ENCODE measurements at regions not wholly inside any gene's neighbourhood (a gene's known extent, or its start where the extent isn't known, plus 50 kb on each side); places are given as distances from the start of the nearest gene placed in this dataset.
"Not testable (repeated sequence)": the region's sequence is repeated elsewhere in the genome, so short reads cannot be mapped to it uniquely, and the experiment has no call there.

DNA sequence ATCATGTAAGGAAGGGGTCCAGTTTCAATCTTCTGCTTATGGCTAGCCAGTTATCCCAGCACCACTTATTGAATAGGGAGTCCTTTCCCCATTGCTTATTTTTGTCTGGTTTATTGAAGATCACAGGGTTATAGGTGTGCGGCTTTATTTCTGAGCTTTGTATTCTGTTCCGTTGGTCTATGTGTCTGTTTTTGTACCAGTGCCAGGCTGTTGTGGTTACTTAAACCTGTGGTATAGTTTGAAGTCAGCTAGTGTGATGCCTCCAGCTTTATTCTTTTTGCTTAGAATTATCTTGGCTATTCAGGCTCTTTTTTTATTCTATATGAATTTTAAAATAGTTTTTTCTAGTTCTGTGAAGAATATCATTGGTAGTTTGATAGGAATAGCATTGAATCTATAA lies 234.6 kb upstream of the CASK start:
- not testable (repeated sequence) for DNase-seq

DNA sequence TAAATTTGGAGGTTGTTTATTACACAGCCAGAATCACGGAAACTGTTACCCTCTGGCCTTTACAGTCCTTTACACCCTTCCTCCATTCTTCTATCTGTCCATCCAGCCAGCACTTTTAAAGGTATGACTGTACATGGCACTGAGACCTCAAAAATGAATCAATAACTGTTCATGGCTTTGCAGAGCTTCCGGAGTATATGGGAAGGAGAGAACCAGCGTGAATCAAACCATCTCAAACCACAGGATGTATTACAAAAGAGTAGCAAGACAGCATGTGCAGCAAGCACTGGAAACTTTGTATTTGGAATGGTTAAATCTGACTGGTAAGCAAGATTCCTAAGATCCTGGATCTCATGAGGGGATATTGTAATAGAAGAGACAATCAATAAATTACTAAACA lies 228.5 kb upstream of the CASK start:
- DNase-seq = no peak

DNA sequence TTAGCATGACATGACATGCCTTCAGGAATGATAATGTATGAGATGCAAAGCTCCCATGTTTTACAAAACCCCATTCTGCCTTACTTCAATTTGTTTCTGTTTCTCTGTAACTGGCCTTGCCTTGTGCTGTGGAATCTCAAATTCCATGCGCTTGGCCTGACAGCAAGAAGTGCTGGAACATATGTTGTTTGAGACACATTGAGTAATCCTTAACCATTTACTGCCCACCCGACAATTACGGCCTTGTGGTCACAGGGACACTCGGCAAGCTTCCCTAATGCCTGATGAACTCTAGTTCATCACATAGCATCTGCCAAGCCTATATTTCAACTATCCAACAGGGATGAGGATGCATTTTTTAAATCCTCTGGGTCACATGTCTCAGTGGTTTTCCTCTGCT lies 226.4 kb upstream of the CASK start:
- DNase-seq = peak; percentile 21 to 82 (median 52)

DNA sequence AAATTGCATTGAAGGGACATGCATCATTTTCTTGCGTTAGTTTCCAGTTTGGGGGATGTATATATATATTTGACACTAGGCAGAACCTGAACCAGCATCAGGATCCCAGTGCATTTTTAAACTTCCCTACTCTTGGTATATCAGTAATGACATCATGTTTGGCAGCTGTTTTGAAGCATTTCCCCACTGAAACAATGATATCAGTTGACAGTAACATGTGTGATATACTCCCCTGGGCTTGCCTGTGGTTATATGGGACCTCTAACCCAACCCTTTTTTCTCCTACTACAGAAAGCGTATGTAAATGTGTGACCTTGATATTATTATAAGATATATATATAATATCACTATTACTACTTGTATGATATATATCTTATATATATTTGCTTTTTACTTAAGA lies 225.9 kb upstream of the CASK start:
- peak in 1 of 3 donors; percentile 29 for DNase-seq

DNA sequence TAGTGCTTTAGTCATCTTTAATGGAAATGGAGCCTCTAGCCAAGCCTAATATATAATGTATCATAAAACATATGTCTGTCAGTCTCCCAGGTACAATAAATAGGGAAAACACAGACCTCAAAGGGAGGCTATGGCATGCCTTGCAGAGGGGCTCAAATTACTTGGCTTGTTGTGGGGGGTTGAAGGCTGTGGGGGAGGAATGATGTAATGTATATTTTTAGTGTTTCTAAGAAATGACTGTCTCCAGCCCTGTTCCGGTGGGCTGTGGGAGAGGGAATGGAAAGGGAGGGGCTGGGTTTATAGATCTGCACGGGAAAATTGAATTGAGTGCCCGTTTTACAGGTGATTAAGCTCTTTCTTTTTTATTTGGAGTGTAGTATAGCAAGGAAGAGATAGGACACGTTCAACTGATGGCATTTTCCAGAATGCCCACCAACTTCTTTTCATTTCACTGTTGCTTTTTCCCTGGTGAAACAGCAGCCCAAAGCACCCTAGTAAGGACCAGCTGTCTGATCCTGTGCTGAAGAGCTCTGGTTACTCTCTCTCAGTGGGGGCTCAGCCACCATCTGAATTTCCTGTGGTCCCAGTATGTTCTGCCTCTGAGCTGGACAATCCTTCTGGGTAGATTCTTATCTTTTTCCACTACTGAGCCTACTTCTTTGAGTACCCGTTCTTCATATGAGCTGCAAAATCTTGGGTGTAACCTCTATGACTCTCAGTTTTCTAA lies 220.7 kb upstream of the CASK start:
- peak; percentile 22 to 81 (median 48) for DNase-seq

DNA sequence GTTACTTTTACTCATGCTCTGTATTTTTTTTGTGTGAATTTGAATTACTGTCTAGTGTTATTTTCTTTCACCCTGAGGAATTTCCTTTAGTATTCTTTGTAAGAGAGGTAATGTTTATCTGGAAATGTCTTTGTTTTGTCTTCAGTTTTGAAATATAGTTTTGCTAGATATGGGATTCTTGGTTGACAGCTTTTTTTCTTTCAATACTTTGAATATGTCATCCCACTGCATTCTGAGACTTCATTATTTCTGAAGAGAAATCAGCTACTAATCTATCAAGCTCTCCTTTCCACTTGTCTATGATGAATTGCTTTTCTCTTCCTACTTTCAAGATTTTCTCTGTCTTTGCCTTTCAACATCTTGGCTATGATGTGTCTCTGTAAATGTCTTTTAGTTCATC lies 217.0 kb upstream of the CASK start:
- DNase-seq = no peak

DNA sequence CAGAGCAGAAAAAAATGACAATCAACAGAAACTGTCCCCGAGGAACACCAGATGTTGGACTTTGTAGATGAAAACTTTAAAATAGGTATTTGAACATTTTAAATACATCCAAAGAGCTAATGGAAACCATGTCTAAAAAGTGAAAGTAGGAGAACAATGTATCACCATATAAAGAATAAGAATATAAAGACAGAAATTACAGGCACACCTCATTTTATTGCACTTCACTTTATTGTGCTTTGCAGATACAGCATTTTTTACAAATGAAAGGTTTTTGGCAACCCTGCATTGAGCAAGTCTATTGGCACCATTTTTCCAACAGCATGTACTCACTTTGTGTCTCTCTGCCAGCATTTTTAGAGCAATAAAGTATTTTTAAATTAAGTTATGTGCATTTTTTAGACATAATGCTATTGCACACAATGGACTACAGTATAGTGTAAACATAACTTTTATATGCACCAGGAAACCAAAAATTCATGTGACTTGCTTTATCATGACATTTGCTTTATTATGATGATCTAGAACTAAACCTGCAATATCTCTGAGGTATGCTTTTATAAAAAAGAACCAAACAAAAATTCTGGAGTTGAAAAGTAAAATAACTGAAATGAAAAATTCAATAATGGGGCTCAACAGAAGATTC lies 212.4 kb upstream of the CASK start:
- no peak for DNase-seq

DNA sequence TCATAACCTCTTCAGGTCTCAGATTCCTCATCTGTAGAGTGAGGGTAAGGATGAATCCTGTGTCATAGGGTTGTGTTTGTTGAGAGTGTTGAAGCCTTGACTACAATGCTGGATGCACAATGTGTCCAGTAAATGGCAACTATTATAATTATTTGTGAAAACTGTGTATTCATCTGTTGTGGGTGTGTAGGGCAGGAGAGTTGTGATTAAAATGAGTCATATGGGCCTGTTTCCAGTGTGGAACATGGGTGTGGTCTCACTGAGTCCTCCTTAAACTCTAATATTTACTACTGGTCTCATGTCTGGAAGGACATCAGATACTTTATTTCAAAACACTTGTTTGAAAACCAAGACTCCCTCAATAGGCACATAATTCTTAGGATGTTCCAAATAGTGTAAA lies 208.5 kb upstream of the CASK start:
- DNase-seq = peak in 1 of 3 donors; percentile 40

DNA sequence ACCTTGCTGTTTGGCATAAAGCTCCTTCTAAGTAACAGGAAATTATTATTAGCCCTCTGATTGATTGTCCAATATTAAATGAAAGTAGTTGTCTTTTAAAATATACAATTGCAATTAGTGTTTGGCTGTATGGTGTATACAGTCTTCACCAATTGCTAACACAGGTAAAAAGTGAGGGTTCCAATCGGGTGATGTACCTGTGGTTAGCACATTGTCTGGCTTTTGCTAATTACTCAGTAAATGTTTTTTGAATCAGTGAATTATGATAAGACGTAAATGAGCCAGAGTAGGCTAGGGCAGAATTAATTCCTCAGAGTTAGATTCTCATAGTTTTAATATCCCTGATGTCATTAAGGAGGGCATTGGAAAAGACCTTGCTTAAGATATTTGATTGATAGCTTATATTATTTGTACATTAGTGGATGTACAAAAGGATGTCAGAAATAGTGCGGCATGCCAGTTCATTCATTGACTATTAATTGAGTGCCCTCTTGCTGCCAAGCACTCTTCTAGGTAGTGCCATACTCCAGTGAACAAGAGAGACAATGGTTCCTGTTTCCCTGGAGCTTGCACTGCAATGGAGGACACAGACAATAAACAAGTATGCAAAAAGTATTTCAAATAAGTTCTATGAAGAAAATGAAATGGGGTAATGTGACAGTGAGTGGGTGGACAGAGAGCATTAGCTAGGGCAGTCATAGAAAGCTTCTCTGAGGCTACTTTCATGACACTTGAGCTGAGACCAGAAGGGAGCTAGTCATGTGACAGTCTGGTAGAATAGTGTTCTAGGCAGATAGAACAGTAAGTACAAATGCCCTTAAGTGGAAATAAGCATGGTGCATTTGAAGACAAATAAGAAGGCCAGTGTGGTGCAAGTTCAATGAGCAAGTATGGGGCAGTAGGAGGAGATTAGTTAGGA lies 205.9 kb upstream of the CASK start:
- DNase-seq = no peak

DNA sequence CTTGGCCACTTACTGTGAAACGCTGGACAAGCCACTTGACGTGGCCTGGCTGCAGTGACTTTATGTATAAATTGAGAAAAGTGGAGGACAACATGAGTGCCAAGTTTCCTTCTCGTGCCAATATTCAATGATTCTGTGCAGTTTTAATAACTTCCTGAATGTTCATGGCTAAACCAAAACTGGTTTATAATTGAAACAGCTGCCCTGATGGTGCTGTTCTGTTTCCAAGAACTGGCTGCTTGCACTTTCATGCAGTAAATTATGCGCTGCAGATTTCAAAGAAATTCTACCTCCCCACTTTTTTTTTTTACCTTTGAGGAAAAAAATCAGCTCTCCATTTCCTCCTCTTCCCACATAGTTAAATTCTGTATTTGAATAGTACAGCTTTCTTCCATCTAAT lies 205.2 kb upstream of the CASK start:
- DNase-seq = no peak

DNA sequence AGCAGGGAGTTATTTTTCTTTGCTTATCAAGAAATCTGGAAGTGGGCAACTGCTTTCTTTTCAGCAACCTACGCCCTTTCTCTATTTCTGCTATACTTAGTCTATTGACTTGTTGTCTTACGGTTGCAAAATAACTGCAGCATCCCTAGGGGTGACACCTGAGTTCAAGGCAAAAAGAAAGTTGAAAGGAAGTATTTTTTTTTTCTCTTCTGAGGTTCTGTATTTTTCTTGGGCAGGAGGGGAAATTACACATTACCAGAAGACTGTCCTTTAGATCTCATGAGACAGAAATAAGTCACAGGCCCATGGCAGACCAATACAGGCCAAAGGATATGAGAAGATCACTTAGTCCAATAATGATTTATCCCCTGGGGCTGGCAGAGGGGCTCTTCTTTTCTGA lies 204.7 kb upstream of the CASK start:
- no peak for DNase-seq

DNA sequence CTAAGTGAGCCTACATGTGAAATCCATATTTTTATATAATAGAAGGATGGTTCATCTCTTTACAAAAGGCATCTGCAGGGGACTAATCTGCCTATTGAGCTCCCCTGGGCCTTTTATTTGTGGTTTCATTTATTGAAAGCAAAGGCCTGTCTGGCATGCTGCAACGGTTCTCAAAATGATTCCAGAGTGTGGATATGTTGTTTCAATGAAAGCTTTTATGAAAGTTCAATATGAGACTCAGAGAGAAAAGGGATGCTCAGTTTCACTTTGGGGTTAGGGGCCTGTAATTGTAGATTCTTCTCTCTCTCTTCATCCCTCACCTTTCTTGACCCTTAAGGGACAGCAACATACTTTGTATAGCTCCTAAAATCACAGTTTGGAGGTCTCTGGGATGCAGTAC lies 204.2 kb upstream of the CASK start:
- no peak for DNase-seq

DNA sequence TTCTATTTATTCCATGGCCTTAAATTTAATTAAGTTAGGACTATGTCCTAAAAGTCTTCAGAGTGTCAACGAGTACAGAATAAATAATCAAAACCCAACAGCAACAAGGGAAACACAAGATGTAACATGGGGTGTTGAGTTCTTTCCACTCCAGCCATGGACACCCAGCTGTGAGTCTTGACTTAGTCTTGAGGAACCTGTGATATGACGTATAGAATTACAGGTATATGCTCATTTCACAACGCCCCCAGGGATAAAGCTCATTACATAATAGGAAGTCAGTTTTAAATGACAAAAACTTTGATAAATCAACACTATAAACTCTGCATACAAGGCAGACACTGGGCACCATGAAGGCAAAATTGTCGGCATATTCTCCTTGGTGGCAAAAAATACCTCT lies 200.0 kb upstream of the CASK start:
- DNase-seq = no peak

DNA sequence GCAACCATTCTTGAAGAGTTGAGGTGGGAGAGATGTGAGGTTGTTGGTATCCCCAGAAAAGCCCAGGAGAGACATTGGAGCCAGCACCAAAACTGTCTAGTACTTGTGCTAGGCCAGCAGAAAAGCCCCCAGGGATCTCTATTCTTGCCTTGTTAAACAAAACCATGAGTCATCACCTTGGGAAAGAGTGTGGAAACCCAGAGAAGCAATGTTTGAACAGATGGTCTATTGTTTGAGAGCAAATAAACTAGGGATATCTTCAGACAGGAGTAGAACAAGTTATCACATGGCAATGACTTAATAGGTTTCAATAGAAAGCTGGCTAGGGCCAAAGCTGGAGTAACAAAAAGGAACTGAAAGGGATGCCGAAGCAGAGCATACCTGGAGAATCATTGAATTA lies 195.7 kb upstream of the CASK start:
- no peak for DNase-seq

DNA sequence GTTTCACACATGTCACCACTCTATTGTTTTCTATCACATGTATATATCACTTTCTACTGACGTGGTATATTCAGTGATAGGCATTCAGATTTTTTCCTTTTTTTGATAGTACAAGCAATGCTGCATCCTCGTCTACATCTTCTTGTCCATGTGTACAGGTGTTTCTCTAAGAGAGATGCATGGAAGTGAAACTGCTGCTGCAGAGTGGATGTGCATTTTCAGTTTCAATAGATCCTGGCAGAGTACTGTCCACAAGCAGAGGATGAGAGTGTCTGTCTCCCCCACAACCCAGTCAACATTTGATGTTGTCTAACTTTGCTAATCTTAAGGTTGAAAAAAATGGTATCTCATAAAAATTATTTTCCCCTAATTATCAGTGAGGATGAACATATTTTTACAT lies 194.0 kb upstream of the CASK start:
- DNase-seq = no peak

DNA sequence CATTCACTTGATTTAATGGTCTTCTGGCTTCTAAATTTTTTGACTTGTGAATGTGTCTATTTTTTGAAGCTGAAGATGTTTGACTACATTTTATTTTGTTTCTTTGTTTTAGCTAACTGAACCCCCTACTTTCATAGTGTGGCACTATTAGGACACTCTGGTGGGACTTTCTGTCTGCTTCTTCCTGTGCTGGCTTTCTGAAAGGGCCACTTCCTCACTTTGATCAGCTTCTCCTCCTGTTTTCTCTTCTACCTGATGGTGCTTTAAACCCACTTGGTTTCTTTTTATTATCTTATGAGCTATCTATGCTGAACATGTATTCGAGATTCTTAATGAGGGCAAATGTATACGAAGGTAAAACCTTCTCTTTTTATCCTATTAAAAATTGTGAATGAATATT lies 186.1 kb upstream of the CASK start:
- DNase-seq = no peak

DNA sequence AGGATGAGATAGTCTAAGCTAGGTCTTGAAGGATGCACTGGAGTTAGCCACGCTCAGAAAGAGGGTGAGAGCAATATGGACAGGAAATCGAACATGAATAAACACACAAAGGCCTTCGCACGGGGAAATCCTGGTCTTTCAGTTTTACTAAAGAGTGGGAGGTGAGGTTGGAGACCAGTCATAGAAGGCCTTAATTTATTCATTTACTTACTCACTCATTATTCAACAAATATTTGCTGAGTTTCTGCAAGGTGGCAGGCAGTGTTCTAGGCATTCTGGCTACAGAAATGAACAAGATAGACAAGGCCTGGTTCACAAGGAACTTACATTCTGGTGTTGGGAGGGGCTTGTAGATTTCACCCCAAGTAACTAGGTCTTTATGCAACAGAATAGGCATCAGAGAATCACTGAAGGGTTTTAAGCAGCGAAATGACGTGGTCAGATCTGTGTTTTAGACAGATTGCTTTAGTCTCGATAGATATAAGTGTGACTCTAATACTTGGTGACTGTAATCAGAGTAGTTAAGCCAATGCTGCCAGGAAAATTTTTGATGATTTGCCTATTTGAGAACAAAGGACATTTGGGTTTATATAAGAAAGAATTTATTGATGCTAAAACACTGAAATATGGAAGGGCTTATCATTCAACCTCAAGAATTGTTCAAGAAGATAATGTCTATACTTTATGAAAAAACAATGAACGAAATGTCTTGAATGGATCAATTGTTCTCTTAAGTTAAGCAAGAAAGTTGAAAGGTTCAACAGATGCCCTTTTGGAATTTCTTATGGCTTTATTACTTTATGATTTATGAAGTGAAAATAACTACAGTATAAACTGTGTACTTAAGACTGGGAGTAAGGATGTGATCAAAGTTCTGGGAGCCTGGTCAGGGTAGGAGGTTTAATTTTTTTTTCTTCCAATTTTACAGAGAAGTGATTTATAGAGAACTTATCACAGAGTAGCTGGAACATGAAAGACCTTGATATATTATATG lies 184.4 kb upstream of the CASK start:
- no peak for DNase-seq

DNA sequence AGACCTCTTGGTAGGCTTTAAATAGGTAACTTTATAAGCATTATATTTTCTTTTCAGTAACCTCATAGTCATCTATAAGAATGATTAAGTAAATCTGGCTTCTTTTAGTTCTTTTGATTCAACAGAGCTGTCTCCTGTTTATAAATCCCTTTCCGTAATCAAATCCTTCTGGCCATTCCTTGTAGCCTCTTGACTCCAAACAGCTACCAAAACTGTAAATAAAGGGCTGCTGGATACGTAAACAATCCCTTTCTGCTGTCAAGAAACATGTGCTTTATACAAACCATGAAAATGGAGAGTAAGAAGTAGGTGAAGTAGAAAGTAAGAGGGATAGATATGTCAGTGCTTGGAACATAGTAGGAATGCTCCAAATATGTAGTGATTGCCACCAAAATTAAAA lies 183.2 kb upstream of the CASK start:
- no peak for DNase-seq

DNA sequence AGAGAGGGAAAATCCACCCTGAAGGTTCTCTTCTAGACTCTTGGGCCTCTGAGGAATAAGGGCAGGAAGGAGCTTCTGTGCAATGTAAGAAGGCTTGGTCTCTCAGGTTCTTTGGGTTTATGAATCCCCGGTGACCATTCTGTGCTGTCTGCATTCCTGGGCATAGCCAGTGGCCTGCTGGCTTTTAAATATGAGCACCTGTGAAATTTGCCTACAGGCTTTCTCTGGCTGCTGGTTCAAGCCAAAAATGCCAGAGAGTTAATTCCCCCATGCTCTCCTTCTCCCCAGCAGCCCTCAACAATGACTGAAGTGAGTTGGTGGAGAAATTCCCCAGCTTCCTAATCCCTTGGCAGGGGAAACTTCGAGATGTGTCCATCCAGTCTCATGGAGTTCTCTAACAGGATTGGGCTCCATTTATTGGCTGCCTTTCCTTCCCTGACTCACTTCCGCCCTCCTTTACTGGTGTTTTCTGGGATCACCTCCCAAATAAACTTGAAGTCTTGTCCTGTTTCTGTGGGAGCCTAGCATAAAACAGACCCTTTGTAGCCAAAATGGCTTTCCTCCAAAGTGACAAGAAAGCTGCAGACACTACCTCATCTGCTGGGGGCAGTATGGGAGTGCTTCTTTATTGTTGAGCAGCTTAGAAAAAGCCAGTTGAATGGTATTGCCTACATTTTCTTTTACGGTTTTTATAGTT lies 179.4 kb upstream of the CASK start:
- DNase-seq = no peak

DNA sequence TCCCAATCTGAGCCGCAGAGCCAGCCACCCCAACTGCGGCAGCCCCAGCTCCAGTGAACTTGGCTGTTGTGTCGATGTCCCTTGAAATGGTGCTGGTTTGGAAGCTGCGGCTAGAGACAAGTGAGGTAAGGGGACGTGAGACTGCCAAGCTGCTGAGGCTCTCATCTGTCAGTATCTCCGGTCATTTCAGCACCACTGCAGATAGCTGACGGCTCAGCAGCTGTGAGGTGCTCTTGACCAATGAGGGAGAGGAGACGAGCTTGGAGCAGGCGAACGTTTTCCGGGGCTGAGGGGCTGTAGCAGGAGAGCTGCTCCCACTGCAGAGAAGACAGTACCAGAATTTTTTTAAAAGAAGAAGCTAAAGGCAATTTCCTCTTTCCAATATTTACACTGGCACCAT lies 175.5 kb upstream of the CASK start:
- peak in 2 of 3 donors; percentile 37 to 65 for DNase-seq

DNA sequence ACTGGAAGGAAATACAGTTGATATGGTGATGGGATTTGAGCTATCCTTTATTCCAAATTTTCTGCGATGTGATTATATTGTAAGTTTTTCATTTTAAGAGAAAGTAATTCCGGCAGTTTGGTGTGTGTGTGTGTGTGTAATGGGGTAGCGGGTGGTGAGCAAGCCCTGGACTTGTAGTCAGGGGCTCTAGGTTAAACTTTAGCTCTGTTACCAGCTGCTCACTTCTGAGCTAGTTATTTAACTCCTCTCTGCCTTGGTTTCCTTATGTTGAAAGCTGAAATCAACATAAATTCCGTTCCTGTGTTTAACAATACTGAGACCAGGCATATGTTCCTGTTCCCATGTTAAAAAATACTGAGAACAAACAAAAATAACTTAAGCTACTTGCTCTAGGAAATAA lies 174.1 kb upstream of the CASK start:
- DNase-seq = no peak
